ENCODE measurements at regions not wholly inside any gene's neighbourhood (a gene's known extent, or its start where the extent isn't known, plus 50 kb on each side); places are given as distances from the start of the nearest gene placed in this dataset.

DNA sequence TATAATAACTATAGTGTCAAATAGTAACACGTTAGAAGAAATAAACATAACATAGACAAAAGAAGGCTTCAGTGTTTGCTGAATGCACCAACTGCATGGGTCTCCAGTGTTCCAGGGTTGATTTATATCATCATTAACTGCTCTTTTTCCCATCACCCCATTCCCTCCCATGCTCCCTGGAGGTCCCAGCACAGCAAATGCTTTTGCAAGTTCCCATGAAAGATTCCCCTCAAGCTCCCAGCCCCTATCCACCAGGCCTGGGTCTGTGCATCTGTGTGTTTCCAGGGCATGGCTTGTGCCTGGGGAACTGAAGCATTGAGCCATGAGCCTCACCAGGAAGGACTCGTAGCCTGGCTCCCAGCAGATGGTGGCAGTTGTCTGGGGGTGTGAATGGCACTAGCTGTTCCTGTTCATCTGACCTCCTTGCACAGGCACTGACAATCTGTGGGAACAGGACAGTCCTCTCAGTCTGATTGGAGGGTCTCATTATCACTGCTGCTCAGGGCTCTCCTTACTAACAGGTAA, 164.6 kb upstream of the RMP24 start:
- TF ChIP-seq, protein P1, sequence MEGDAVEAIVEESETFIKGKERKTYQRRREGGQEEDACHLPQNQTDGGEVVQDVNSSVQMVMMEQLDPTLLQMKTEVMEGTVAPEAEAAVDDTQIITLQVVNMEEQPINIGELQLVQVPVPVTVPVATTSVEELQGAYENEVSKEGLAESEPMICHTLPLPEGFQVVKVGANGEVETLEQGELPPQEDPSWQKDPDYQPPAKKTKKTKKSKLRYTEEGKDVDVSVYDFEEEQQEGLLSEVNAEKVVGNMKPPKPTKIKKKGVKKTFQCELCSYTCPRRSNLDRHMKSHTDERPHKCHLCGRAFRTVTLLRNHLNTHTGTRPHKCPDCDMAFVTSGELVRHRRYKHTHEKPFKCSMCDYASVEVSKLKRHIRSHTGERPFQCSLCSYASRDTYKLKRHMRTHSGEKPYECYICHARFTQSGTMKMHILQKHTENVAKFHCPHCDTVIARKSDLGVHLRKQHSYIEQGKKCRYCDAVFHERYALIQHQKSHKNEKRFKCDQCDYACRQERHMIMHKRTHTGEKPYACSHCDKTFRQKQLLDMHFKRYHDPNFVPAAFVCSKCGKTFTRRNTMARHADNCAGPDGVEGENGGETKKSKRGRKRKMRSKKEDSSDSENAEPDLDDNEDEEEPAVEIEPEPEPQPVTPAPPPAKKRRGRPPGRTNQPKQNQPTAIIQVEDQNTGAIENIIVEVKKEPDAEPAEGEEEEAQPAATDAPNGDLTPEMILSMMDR (IDR thresholded peaks at IDR 0.05; ENCODE audit: extremely low read depth in 1 of 2, insufficient read depth in 1 of 2, low read depth in 1 of 2, low read length in 2 of 2): no peak
- no peak for TF ChIP-seq POLR2AphosphoS5 (IDR thresholded peaks at IDR 0.05; ENCODE audit: insufficient read depth, low read depth, low read length)
- no peak for TF ChIP-seq POLR2A (IDR thresholded peaks at IDR 0.05; ENCODE audit: low read depth, low read length)
- TF ChIP-seq EZH2 (IDR thresholded peaks at IDR 0.05; ENCODE audit: borderline replicate concordance, low read depth, low read length, severe bottlenecking): no peak
- TF ChIP-seq, protein P2, sequence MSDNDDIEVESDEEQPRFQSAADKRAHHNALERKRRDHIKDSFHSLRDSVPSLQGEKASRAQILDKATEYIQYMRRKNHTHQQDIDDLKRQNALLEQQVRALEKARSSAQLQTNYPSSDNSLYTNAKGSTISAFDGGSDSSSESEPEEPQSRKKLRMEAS (IDR thresholded peaks at IDR 0.05; ENCODE audit: insufficient read depth, insufficient read length): no peak

All from endothelial cell of umbilical vein (primary cell).